HG03103 (cell line): ENCODE measurements at regions not wholly inside any gene's neighbourhood (a gene's known extent, or its start where the extent isn't known, plus 50 kb on each side); places are given as distances from the start of the nearest gene placed in this dataset.

Experiments used
- ATAC-seq: cut with Tn5 transposase; IDR thresholded peaks from one replicate; pipeline ENCODE4 v1.9.1; 2021; ENCODE audit warnings: low read depth; ENCODE audit not compliant: unreplicated experiment

GRCh38 chr18:28837100-28837499 is 660.2 kb upstream of the CDH2 start:
- no peak for ATAC-seq

GRCh38 chr18:28834889-28835288 is 658.0 kb upstream of the CDH2 start:
- no peak for ATAC-seq

- no peak for ATAC-seq
These were observed 655.0 kb upstream of the CDH2 start for GRCh38 chr18:28831908-28832307.

GRCh38 chr18:28831476-28831875 is 654.5 kb upstream of the CDH2 start:
- no peak for ATAC-seq

GRCh38 chr18:28826107-28826506 is 649.2 kb upstream of the CDH2 start:
- ATAC-seq, result no peak

- no peak for ATAC-seq
These were observed 647.2 kb upstream of the CDH2 start for GRCh38 chr18:28824183-28824574.

GRCh38 chr18:28823506-28824182 is 646.7 kb upstream of the CDH2 start:
- ATAC-seq, result no peak

- ATAC-seq, result no peak
These were observed 643.4 kb upstream of the CDH2 start for GRCh38 chr18:28820353-28820752.

GRCh38 chr18:28816155-28816554 is 639.2 kb upstream of the CDH2 start:
- ATAC-seq, result no peak

GRCh38 chr18:28814365-28814764 is 637.4 kb upstream of the CDH2 start:
- ATAC-seq, result no peak

GRCh38 chr18:28808373-28808772 is 631.4 kb upstream of the CDH2 start:
- no peak for ATAC-seq

GRCh38 chr18:28805491-28805890 is 628.6 kb upstream of the CDH2 start:
- no peak for ATAC-seq

GRCh38 chr18:28804512-28805202 is 627.7 kb upstream of the CDH2 start:
- ATAC-seq, result no peak

GRCh38 chr18:28802546-28802945 is 625.6 kb upstream of the CDH2 start:
- ATAC-seq, result no peak

- no peak for ATAC-seq
These were observed 624.9 kb upstream of the CDH2 start for GRCh38 chr18:28801876-28802275.

GRCh38 chr18:28794459-28795245 is 617.7 kb upstream of the CDH2 start:
- ATAC-seq, result no peak

GRCh38 chr18:28793901-28794300 is 617.0 kb upstream of the CDH2 start:
- ATAC-seq, result no peak

- ATAC-seq, result no peak
These were observed 615.6 kb upstream of the CDH2 start for GRCh38 chr18:28792404-28793086.

- no peak for ATAC-seq
These were observed 614.2 kb upstream of the CDH2 start for GRCh38 chr18:28791101-28791500.

GRCh38 chr18:28789502-28789901 is 612.6 kb upstream of the CDH2 start:
- no peak for ATAC-seq

GRCh38 chr18:28786926-28787325 is 610.0 kb upstream of the CDH2 start:
- no peak for ATAC-seq
